GM10266 (cell line): ENCODE measurements at regions not wholly inside any gene's neighbourhood (a gene's known extent, or its start where the extent isn't known, plus 50 kb on each side); places are given as distances from the start of the nearest gene placed in this dataset.

ENCODE experiments used
- DNase-seq: peaks from one replicate; pipeline ENCODE4 v3.0.0; 2012; ENCODE audit errors: extremely low spot score
- CTCF ChIP-seq: IDR thresholded peaks from 2 replicates; pipeline ENCODE4 v1.5.1; 2012; ENCODE audit warnings: mild to moderate bottlenecking, low read depth; ENCODE audit not compliant: control insufficient read depth, insufficient read depth; ENCODE audit errors: missing control alignments

- no peak for TF ChIP-seq CTCF
- DNase-seq, result no peak
Observed at GRCh38 chr16:76175718-76176117, 101.5 kb upstream of the CNTNAP4 start.

- no peak for TF ChIP-seq CTCF
- DNase-seq, result no peak
Observed at GRCh38 chr16:76176153-76176552, 101.0 kb upstream of the CNTNAP4 start.

- TF ChIP-seq CTCF, result no peak
- DNase-seq, result no peak
Observed at GRCh38 chr16:76176616-76177015, 100.6 kb upstream of the CNTNAP4 start.

DNA sequence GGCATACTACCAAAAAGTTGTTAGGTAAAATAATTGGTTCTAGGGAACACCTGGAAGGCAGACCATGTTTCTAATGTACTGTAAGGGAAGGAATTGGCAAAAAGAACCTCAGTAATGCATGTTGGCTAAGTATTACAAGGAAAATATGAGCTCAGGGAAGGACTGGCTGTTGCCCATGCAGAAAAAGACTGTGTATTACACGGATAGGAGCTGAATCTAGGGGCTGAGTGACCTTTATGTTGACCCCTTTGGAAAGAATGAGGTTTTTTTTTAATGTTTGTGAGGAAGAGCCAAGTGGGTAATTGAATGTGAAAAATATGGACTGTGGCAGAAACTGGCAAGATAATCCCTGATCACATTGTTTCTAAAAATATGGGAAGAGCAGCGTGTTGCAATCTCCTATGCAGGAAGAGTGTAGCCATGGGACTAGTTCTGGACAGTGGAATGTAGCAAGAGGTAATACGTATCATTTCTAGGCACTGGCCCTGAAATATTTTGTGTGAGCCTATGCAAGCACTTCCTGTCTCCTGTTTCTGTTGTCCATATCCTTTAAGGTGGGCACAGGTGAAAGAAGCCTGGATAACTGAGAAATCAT, 95.1 kb upstream of the CNTNAP4 start:
- no peak for TF ChIP-seq CTCF
- no peak for DNase-seq

DNA sequence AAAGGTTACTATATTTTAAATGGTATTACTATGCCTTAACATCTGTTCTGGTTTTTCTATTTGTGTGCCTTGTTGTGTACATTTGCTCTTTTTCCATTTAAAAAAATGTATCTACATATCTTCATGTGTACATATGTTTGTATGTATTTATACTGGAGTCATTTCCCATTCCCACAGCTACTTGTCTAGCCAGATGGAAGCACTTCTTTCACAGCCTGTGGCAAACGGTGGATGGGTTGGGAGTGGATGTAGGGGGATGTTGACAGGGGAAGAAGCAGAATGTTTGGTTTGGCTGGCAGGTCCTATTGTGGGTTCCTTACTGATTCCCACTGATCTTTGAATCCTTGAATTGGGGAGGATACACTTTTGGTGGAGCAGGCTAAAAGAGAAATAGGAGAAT, 93.6 kb upstream of the CNTNAP4 start:
- no peak for TF ChIP-seq CTCF
- no peak for DNase-seq

GRCh38 chr16:76190057-76190456, 87.1 kb upstream of the CNTNAP4 start:
- no peak for DNase-seq
- TF ChIP-seq CTCF, result no peak

DNA sequence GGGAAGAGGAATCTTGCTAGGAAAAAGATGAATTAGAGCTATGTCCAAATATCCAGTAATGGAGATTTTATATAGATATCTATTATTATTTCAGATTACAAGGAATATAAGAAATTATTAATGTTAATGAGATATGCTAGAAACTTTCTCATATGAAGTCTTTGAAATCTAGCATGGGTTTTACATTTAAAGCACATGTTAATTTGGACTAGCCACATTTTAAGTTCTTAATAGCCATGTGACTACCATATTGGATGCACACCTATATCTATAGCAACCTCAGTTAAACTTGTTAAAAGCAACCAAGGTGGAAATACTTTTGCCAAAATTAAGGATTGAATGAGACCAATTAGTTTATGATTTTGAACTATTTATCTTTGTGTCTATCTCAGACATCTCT, 86.7 kb upstream of the CNTNAP4 start:
- DNase-seq, result no peak
- no peak for TF ChIP-seq CTCF
